LNCAP (cell line): ENCODE measurements at regions not wholly inside any gene's neighbourhood (a gene's known extent, or its start where the extent isn't known, plus 50 kb on each side); places are given as distances from the start of the nearest gene placed in this dataset.

Experiments
- TF ChIP-seq, protein P1 (sequence below): fragments of 450-650 bp; IDR thresholded peaks from 2 replicates; pipeline ENCODE4 v1.5.1; 2017; ENCODE audit warnings: mild to moderate bottlenecking

DNA sequence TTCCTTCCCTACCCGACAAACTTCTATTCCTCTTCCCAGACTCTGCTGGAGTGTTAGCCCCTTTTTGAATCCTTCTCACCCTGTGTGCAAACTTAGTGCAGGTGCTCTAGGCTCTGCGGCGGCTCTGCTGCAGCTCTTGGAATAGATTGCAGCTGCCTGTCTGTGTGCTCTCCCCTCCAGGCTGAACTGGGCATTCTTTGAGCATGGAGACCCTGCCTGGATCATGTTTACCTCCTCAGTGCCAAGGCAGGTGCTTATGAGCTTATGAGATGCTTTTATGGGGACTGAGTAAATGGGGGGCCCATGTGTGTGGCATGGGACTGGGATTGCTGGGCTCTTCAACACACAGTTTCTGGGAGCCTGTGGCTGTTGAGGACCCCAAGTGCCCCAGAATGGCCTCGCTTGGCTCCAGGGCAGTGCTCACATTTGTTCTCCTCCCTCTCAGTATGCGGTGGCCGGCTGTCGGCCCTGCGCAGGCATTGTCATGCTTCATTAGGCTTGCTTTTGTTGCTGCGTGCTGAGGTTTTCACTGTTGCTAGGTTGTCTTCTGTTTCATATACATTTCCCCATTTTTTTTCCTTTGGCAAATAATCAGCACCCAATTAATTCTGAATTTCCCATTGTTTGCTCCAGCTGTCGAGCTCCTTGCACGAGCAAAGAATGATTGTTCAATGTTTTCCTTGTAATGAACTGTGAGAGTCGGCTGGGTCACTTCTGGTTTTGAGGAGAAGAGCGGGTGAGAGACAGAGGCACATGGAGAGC, 185.5 kb upstream of the NLRP1 start:
- TF ChIP-seq, protein P1, sequence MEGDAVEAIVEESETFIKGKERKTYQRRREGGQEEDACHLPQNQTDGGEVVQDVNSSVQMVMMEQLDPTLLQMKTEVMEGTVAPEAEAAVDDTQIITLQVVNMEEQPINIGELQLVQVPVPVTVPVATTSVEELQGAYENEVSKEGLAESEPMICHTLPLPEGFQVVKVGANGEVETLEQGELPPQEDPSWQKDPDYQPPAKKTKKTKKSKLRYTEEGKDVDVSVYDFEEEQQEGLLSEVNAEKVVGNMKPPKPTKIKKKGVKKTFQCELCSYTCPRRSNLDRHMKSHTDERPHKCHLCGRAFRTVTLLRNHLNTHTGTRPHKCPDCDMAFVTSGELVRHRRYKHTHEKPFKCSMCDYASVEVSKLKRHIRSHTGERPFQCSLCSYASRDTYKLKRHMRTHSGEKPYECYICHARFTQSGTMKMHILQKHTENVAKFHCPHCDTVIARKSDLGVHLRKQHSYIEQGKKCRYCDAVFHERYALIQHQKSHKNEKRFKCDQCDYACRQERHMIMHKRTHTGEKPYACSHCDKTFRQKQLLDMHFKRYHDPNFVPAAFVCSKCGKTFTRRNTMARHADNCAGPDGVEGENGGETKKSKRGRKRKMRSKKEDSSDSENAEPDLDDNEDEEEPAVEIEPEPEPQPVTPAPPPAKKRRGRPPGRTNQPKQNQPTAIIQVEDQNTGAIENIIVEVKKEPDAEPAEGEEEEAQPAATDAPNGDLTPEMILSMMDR = no peak

DNA sequence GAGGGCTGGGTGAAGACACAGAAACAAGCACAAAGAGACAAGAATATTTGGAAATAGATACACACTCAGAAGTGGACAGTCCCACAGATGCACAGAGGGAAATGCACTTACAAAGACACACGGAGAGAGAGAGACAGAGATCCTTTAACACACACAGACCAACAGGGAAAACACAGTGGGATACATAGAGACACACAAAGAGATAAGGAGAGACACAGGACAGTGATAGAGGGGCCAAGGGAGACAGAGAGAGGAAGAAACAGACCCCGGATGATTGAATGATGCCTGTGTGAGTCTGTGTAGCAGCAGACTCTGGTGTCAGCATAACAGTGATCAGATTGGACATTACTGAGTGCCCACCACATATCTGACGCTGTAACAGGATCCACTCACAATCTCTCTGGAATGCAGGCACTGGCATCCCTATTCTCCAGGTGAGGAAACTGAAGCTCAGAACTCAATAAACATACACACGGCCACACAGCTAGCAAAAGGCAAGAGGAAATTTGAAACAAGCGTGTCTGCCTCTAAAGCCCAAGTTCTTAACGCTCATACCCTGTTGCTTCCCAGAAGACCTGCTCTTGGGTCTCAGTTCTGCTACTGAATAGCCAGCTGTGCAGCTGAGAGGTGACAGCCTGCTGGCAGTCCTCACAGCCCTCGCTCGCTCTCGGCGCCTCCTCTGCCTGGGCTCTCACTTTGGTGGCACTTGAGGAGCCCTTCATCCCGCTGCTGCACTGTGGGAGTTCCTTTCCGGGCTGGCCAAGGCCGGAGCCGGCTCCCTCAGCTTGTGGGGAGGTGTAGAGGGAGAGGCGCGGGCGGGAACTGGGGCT, 186.3 kb upstream of the NLRP1 start:
- TF ChIP-seq, protein P1 = no peak

DNA sequence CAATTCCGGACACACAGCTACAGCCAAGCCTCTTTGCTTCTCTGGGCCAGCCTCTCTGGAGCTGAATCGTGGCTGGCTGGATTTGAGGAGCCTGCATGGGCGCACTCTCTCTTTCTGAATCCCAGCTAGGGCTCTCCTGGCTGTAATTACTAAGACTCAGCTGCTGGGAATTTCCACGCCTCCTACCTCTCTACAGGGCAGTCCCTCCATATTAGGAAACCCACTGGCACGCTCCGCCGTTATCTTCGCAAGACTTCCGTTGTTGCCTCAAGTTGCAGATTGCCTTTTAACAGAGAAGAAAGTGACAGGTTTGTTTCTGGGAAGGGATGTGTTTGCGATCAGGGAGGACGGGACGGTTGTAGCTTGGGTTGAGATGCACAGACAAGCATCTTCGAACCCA, 188.4 kb upstream of the NLRP1 start:
- TF ChIP-seq, protein P1 = no peak

DNA sequence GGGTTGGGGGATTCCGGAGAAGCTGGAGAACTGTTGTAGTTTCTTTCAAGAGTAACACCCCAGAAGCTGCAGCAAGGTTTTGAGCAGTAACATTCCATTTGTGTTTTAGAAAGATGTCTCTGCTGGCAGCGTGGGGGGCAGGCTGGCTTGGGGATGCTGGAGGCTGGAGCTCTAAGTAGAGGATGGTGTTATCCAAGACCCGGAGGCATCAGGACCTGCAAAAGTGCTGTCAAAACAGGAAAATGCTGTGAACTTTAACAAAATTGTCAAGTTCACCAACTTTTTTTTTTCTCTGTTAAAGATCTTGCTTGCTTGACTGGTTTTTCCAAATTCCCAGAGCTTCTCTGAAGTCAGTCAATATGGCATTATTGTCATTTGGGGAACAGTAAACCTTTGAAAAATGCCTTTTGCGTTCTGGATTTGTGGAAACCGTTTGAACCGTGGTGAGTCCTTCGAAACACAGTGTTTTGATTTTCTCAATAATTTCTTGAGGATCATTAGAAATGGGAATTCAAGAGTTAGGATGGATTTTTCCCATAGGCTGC, 189.6 kb upstream of the NLRP1 start:
- TF ChIP-seq, protein P1 = no peak

DNA sequence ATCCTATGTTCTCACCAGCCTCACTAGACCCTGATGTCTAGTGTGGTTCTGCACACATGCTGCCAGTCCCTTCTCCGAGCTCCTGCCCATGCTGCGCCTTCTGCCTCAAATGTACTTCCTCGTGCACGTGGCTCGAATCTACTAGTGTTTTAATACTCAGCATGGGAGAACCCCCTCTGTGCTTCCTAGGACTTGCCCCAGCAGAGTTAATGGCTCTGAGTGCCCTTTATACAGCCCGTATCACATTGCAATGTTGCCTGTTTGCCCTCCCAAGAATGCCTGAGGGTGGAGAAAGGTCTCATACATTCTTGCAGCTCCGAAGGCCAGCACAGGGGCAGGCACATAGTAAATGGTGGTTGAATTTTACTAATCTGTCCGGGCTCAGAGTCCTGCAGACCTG, 190.8 kb upstream of the NLRP1 start:
- TF ChIP-seq, protein P1 = no peak

DNA sequence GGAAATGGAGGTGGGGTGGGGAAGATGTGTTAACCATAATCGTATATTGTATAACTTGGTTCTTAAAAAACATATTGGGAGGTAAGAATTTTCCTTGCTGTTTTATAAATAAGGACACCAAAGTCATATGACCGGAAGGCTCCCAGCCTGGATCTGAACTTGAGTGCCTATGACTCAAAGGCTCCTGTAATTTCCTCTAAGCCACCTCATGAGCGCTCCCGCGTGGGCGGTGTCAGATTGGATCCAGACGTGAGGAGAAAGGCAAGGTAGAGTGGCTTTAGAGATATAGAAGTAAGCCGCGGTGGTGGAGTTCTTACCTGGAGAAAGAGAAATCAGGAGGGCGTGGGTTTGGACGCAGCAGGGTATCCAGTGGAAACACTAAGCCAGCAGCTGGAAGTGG, 196.2 kb upstream of the NLRP1 start:
- TF ChIP-seq, protein P1 = no peak

DNA sequence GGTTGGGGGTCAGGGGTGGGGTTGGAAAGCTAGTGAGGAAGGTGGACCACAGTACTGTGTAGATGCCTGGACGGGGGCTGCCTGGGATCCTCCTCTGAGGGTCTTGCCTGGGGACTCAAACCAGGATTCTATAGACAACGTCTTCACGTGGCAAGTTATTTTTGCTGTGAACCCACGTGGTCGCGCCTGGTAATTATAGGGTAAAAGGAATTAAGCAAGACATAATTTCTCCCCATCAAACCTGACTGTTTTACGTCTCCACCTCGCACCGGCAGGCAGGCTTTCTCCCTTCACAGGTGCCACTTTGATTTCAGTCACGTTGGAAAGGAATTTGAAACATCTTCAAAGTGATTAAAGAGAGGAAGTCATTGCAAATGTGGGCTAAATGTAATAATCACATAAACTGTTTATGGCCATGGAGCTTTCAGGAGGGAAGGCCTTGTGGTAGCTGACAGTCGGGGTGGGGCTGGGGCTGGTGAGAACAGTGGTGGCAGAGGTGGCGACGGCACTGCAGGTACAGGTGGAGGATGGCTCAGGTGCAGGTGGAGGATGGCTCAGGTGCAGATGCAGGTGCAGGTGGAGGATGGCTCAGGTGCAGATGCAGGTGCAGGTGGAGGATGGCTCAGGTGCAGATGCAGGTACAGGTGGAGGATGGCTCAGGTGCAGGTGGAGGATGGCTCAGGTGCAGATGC, 197.1 kb upstream of the NLRP1 start:
- TF ChIP-seq, protein P1 = no peak
